Natural killer cell (primary cell): ENCODE measurements at regions not wholly inside any gene's neighbourhood (a gene's known extent, or its start where the extent isn't known, plus 50 kb on each side); places are given as distances from the start of the nearest gene placed in this dataset.

Source experiments
- ATAC-seq, 3 donors: fragments of 150-1000 bp in 2 of 3; fragments of 200-7000 bp in 1 of 3; cut with Tn5 transposase; 1 replicate in 1 of 3; 2 replicates in 2 of 3; pipeline ENCODE4 v1.10.0; 2021; ENCODE audit warnings: mild to moderate bottlenecking in 2 of 3, moderate library complexity in 2 of 3
- DNase-seq, 2 donors: peaks; one replicate each; pipeline versions ENCODE4 v3.0.0 to v3.0.0-alpha.2; 2013 to 2021; ENCODE audit warnings: mixed read lengths in 1 of 2
- H3K27ac ChIP-seq: one replicate; pipeline ENCODE4 v1.5.1; 2013; ENCODE audit warnings: mild to moderate bottlenecking, low read length
- H3K27me3 ChIP-seq: one replicate; pipeline ENCODE4 v1.6.1; 2013; ENCODE audit warnings: low read length; ENCODE audit not compliant: control insufficient read depth, insufficient read depth
- H3K36me3 ChIP-seq: one replicate; pipeline ENCODE4 v1.6.1; 2013; ENCODE audit warnings: low read length; ENCODE audit not compliant: control insufficient read depth, insufficient read depth
- H3K4me1 ChIP-seq: one replicate; pipeline ENCODE4 v1.6.1; 2013; ENCODE audit warnings: low read length; ENCODE audit not compliant: control insufficient read depth, insufficient read depth
- H3K4me3 ChIP-seq: one replicate; pipeline ENCODE4 v1.5.1; 2013; ENCODE audit warnings: low read length
- H3K9me3 ChIP-seq: one replicate; pipeline ENCODE4 v1.6.1; 2013; ENCODE audit warnings: low read length; ENCODE audit not compliant: control insufficient read depth, insufficient read depth
- H3K27ac Mint-ChIP-seq, 2 donors: one replicate each; pipeline ENCODE4 v1.8.0; 2022; ENCODE audit warnings: mild to moderate bottlenecking in 2 of 2, mixed read lengths in 2 of 2, moderate library complexity in 1 of 2
- H3K27me3 Mint-ChIP-seq, 2 donors: one replicate each; pipeline ENCODE4 v1.8.0; 2022; ENCODE audit warnings: low read depth in 2 of 2, mixed read lengths in 2 of 2
- H3K36me3 Mint-ChIP-seq: one replicate; pipeline ENCODE4 v1.8.0; 2022; ENCODE audit warnings: mixed read lengths
- H3K4me1 Mint-ChIP-seq, 2 donors: one replicate each; pipeline ENCODE4 v1.8.0; 2022; ENCODE audit warnings: mixed read lengths in 2 of 2
- H3K4me3 Mint-ChIP-seq: one replicate; pipeline ENCODE4 v1.8.0; 2022; ENCODE audit warnings: mild to moderate bottlenecking, moderate library complexity, mixed read lengths
- H3K9me3 Mint-ChIP-seq, 2 donors: one replicate each; pipeline ENCODE4 v1.8.0; 2022; ENCODE audit warnings: mixed read lengths in 2 of 2
- CTCF ChIP-seq: fragments of 200-600 bp; IDR thresholded peaks from one replicate; pipeline ENCODE4 v1.8.0; 2022; ENCODE audit warnings: antibody characterized with exemption
- WGBS: methylation state at CpG from one replicate; pipeline ENCODE4 v1.1.7; 2013; ENCODE audit warnings: missing lambda C conversion rate; ENCODE audit not compliant: insufficient coverage; 5-methylcytosine and 5-hydroxymethylcytosine counted together
- intact Hi-C: fragments of 100-400 bp; cut with micrococcal nuclease; formaldehyde crosslinking; loops from one replicate; pipeline ENCODE4 v1.14.2; 2022

- no peaks in the 10 kb centered on the region for H3K36me3 ChIP-seq
- Mint-ChIP-seq H3K9me3 (peaks cover 4 to 10% of the 10 kb centered on the region in 2 donors), H3K27me3 (peaks cover 14 to 17% of the 10 kb centered on the region in 2 donors), H3K27ac (no peak overlapping the region), H3K36me3 (peaks cover 6% of the 10 kb centered on the region), H3K4me3 (no peak overlapping the region), H3K4me1 (peaks cover 20% of the 10 kb centered on the region in 2 donors)
- peaks cover 3% of the 10 kb centered on the region for H3K4me1 ChIP-seq
- no CpG with 5 or more reads among the region's 1 CpG for WGBS
- no peak for TF ChIP-seq CTCF
- no peak overlapping the region for H3K27ac ChIP-seq
- ATAC-seq (no peak), DNase-seq (no peak)
- H3K27me3 ChIP-seq: no peaks in the 10 kb centered on the region
- no peak overlapping the region for H3K4me3 ChIP-seq
- peaks cover 4% of the 10 kb centered on the region for H3K9me3 ChIP-seq
- intact Hi-C loops: no loop called here
Observed at GRCh38 chr2:11889854-11890253, 143.4 kb downstream of the LPIN1 start.

DNA sequence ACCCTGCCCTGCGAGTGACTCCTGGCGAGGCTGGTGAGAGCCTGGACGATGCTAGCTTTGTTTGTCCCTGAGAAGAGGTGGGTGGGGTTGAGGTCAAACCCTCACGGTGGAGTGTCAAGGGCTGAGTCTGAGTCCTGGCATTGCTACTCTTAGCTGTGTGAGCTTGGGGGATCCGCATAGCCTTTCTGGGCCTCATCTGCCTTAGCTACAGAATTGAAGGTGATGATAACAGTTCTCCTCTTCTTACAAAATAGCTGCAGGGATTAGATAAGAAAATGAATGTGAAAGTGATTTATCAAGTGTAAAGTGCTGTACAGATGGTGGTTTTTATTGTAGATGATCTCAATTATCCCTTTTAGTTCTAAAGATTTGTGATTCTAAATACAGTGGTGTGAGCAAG is 144.6 kb downstream of the LPIN1 start:
- Histone ChIP-seq H3K4me3 (no peak overlapping the region), H3K27me3 (no peaks in the 10 kb centered on the region), H3K36me3 (no peaks in the 10 kb centered on the region), H3K9me3 (peaks cover 4% of the 10 kb centered on the region), H3K4me1 (peaks cover 3% of the 10 kb centered on the region), H3K27ac (no peak overlapping the region)
- no peak for TF ChIP-seq CTCF
- H3K4me1 Mint-ChIP-seq: peaks cover 20% of the 10 kb centered on the region in 2 donors
- peaks cover 5 to 10% of the 10 kb centered on the region in 2 donors for H3K9me3 Mint-ChIP-seq
- no peak overlapping the region for H3K4me3 Mint-ChIP-seq
- intact Hi-C loops: no loop called here
- ATAC-seq (peak in 2 of 3 donors; percentile 24 to 67), DNase-seq (no peak)
- peaks cover 16 to 19% of the 10 kb centered on the region in 2 donors for H3K27me3 Mint-ChIP-seq
- H3K36me3 Mint-ChIP-seq: peaks cover 6% of the 10 kb centered on the region
- H3K27ac Mint-ChIP-seq: peak overlapping the region in 1 of 2 donors; percentile 13
- WGBS: 47% methylated on average over 5 of the region's 5 CpGs

DNA sequence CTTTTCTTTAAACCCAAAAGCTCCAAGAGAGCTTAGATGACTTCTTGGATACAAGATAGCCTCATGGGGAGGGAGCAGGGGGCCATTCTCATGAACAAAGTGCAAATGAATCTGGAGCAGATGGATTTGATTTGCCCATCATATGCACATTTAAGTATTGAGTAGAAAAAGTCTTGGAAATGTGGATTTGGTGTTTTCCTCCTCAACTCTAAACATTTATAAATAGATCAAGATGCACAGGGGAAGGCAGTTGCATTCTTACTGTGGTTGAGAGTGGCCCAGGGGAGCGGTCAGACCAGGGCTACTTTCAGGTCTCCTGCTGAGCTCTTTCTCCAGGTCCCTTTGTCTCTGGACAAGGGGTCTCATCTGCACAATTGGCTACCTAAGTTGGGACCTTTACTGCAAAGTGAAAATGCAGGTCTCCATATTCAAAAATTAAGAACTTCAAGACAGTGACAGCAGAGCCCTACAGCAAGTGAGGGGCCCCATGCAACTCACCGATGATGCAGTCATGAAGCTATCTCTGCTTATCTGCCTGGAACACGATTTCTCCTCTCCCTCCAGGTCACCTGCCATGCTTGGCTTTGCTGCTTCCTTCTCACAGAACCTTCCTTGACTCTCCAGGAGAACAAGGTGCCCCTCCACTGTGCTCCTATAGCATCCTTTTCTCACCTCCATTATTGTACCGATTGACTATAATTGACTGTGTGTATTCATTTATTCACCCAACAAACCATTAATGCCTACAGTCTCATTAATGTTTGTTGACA is 145.4 kb downstream of the LPIN1 start:
- DNase-seq (no peak), ATAC-seq (no peak)
- H3K27ac Mint-ChIP-seq: no peak overlapping the region
- TF ChIP-seq CTCF: no peak
- H3K9me3 Mint-ChIP-seq: peaks cover 5 to 10% of the 10 kb centered on the region in 2 donors
- Histone ChIP-seq H3K27ac (no peak overlapping the region), H3K4me1 (peaks cover 3% of the 10 kb centered on the region), H3K9me3 (peaks cover 4% of the 10 kb centered on the region), H3K4me3 (no peak overlapping the region), H3K36me3 (no peaks in the 10 kb centered on the region), H3K27me3 (no peaks in the 10 kb centered on the region)
- no peak overlapping the region for H3K4me3 Mint-ChIP-seq
- peaks cover 16 to 17% of the 10 kb centered on the region in 2 donors for H3K27me3 Mint-ChIP-seq
- 95% methylated on average over 4 of the region's 4 CpGs for WGBS
- peaks cover 6% of the 10 kb centered on the region for H3K36me3 Mint-ChIP-seq
- H3K4me1 Mint-ChIP-seq: peaks cover 20% of the 10 kb centered on the region in 2 donors
- intact Hi-C loops: no loop called here

- H3K36me3 Mint-ChIP-seq: no peaks in the 10 kb centered on the region
- no peak for TF ChIP-seq CTCF
- 81% methylated on average over 3 of the region's 3 CpGs for WGBS
- DNase-seq (no peak), ATAC-seq (no peak)
- H3K4me3 ChIP-seq: no peak overlapping the region
- H3K9me3 ChIP-seq: no peaks in the 10 kb centered on the region
- no peak overlapping the region for H3K4me3 Mint-ChIP-seq
- H3K27me3 Mint-ChIP-seq: peaks cover 15 to 16% of the 10 kb centered on the region in 2 donors
- H3K9me3 Mint-ChIP-seq: peaks cover 0 to 3% of the 10 kb centered on the region in 2 donors
- H3K27ac ChIP-seq: no peak overlapping the region
- no peak overlapping the region for H3K27ac Mint-ChIP-seq
- no peaks in the 10 kb centered on the region for H3K36me3 ChIP-seq
- no peaks in the 10 kb centered on the region for H3K4me1 ChIP-seq
- no peaks in the 10 kb centered on the region for H3K27me3 ChIP-seq
- intact Hi-C loops: no loop called here
- peaks cover 10 to 11% of the 10 kb centered on the region in 2 donors for H3K4me1 Mint-ChIP-seq
Observed at GRCh38 chr2:11896386-11896785, 150.0 kb downstream of the LPIN1 start.
